ENCODE measurements at regions not wholly inside any gene's neighbourhood (a gene's known extent, or its start where the extent isn't known, plus 50 kb on each side); places are given as distances from the start of the nearest gene placed in this dataset.

GRCh38 chr11:112366012-112366411 lies 105.4 kb upstream of the PLET1 start:
- DNase-seq (ENCODE audit: low read depth), result no peak
- H3K4me3 ChIP-seq (ENCODE audit: low read depth, low read length), result no peak overlapping the region
- TF ChIP-seq CTCF (IDR thresholded peaks at IDR 0.05; ENCODE audit: insufficient read depth, low read depth, low read length, missing control alignments), result no peak

- no peak for TF ChIP-seq CTCF (IDR thresholded peaks at IDR 0.05; ENCODE audit: insufficient read depth, low read depth, low read length, missing control alignments)
- H3K4me3 ChIP-seq (ENCODE audit: low read depth, low read length), result no peak overlapping the region
- DNase-seq (ENCODE audit: low read depth), result no peak
These were observed 106.1 kb upstream of the PLET1 start for GRCh38 chr11:112366777-112367176.

- TF ChIP-seq CTCF (IDR thresholded peaks at IDR 0.05; ENCODE audit: insufficient read depth, low read depth, low read length, missing control alignments), result no peak
- no peak for DNase-seq (ENCODE audit: low read depth)
- H3K4me3 ChIP-seq (ENCODE audit: low read depth, low read length), result no peak overlapping the region
These were observed 106.8 kb upstream of the PLET1 start for GRCh38 chr11:112367461-112367860.

- DNase-seq (ENCODE audit: low read depth), result no peak
- TF ChIP-seq CTCF (IDR thresholded peaks at IDR 0.05; ENCODE audit: insufficient read depth, low read depth, low read length, missing control alignments), result no peak
- H3K4me3 ChIP-seq (ENCODE audit: low read depth, low read length), result no peak overlapping the region
These were observed 107.2 kb upstream of the PLET1 start for GRCh38 chr11:112367895-112368294.

- TF ChIP-seq CTCF (IDR thresholded peaks at IDR 0.05; ENCODE audit: insufficient read depth, low read depth, low read length, missing control alignments), result no peak
- no peak overlapping the region for H3K4me3 ChIP-seq (ENCODE audit: low read depth, low read length)
- no peak for DNase-seq (ENCODE audit: low read depth)
These were observed 107.7 kb upstream of the PLET1 start for GRCh38 chr11:112368381-112368780.

- no peak for TF ChIP-seq CTCF (IDR thresholded peaks at IDR 0.05; ENCODE audit: insufficient read depth, low read depth, low read length, missing control alignments)
- no peak for DNase-seq (ENCODE audit: low read depth)
- H3K4me3 ChIP-seq (ENCODE audit: low read depth, low read length), result no peak overlapping the region
These were observed 108.7 kb upstream of the PLET1 start for GRCh38 chr11:112369374-112369773.

- no peak for TF ChIP-seq CTCF (IDR thresholded peaks at IDR 0.05; ENCODE audit: insufficient read depth, low read depth, low read length, missing control alignments)
- H3K4me3 ChIP-seq (ENCODE audit: low read depth, low read length), result no peak overlapping the region
- no peak for DNase-seq (ENCODE audit: low read depth)
These were observed 109.3 kb upstream of the PLET1 start for GRCh38 chr11:112369916-112370315.
